ENCODE measurements at regions not wholly inside any gene's neighbourhood (a gene's known extent, or its start where the extent isn't known, plus 50 kb on each side); places are given as distances from the start of the nearest gene placed in this dataset.

- intact Hi-C loops (cut with DNase I) = no loop called here
- no peak for DNase-seq
- H3K36me3 ChIP-seq = no peaks in the 10 kb centered on the region
- no peak for ATAC-seq
- H3K4me3 ChIP-seq = no peak overlapping the region
- no peaks in the 10 kb centered on the region for H3K9me3 ChIP-seq
- no peaks in the 10 kb centered on the region for H3K4me1 ChIP-seq
- H3K27ac ChIP-seq = no peak overlapping the region
- TF ChIP-seq CTCF (IDR thresholded peaks at IDR 0.05) = no peak
- WGBS, 2 donors = 90 to 92% methylated on average over 4 of the region's 4 CpGs
- no peaks in the 10 kb centered on the region for H3K27me3 ChIP-seq
Measured at GRCh38 chr3:94778814-94779494, 716.1 kb downstream of the NSUN3 start.

- intact Hi-C loops (cut with DNase I) = no loop called here
- H3K36me3 ChIP-seq = no peaks in the 10 kb centered on the region
- H3K4me3 ChIP-seq = no peak overlapping the region
- H3K4me1 ChIP-seq = no peaks in the 10 kb centered on the region
- H3K27ac ChIP-seq = no peak overlapping the region
- H3K27me3 ChIP-seq = no peaks in the 10 kb centered on the region
- DNase-seq = no peak
- H3K9me3 ChIP-seq = no peaks in the 10 kb centered on the region
- no peak for TF ChIP-seq CTCF (IDR thresholded peaks at IDR 0.05)
- no peak for ATAC-seq
- 75 to 94% methylated on average over 1 of the region's 1 CpG for WGBS, 2 donors
Measured at GRCh38 chr3:94779699-94780098, 716.8 kb downstream of the NSUN3 start.

GRCh38 chr3:94784274-94784673, 721.4 kb downstream of the NSUN3 start:
- Histone ChIP-seq H3K36me3 (no peaks in the 10 kb centered on the region), H3K27ac (no peak overlapping the region), H3K9me3 (no peaks in the 10 kb centered on the region), H3K4me1 (no peaks in the 10 kb centered on the region), H3K4me3 (no peak overlapping the region), H3K27me3 (no peaks in the 10 kb centered on the region)
- no peak for TF ChIP-seq CTCF (IDR thresholded peaks at IDR 0.05)
- WGBS, 2 donors = 74 to 85% methylated on average over 4 of the region's 4 CpGs
- no peak for ATAC-seq
- intact Hi-C loops (cut with DNase I) = no loop called here
- no peak for DNase-seq

- WGBS, 2 donors = 80 to 85% methylated on average over 5 of the region's 5 CpGs
- Histone ChIP-seq H3K9me3 (no peaks in the 10 kb centered on the region), H3K4me1 (no peaks in the 10 kb centered on the region), H3K4me3 (no peak overlapping the region), H3K27ac (no peak overlapping the region), H3K27me3 (no peaks in the 10 kb centered on the region), H3K36me3 (no peaks in the 10 kb centered on the region)
- ATAC-seq (no peak), DNase-seq (no peak)
- TF ChIP-seq CTCF (IDR thresholded peaks at IDR 0.05) = no peak
- intact Hi-C loops (cut with DNase I) = no loop called here
Measured at GRCh38 chr3:94787066-94787465, 724.2 kb downstream of the NSUN3 start.

Data from heart right ventricle (tissue), 16 donors.